ENCODE measurements at regions not wholly inside any gene's neighbourhood (a gene's known extent, or its start where the extent isn't known, plus 50 kb on each side); places are given as distances from the start of the nearest gene placed in this dataset.

DNA sequence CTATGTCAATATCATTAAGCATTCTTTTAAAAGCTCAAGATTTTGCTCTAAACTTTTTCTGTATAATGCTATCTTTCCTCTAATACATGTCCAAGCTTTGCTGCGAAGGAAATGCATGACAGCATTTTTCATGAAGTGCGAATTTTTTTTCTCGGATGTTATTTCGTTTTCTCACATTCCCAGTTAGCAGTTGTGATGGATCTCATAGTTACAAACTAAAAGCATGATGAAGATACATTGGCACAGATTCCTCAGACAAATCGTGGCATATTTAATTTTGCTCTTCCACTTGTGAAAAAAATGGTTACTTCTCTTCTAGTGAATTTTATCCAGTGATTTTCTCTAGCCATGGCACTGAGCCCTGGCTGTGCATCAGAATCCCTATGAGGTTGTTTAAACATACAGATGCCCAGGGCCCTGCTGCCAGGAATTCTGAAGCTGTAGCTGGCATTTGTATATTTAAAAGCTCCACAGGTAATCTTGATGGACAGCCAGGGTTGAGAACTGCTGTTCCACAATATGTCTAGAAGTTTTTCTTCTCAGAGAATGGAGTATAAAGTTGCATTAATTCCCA lies 299.8 kb upstream of the NEBL start:
- no peak for DNase-seq

DNA sequence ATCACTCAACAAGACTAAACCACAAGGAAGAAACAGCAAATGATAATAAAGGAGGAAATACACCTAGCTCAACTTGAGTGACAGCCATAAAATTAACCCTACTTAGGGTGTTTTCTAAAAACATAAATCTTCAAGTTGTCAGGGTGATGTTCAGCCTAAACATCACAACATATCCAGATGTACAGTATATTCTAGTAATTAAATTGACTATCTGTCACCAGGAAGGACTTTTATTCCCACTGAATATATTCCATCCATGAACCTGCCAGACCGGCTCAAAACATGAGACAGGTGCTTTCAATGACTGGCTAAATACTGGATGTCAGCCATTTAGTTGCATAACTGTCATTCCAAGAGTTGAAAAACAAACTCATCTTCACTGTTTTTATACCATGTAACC lies 298.1 kb upstream of the NEBL start:
- no peak for DNase-seq

DNA sequence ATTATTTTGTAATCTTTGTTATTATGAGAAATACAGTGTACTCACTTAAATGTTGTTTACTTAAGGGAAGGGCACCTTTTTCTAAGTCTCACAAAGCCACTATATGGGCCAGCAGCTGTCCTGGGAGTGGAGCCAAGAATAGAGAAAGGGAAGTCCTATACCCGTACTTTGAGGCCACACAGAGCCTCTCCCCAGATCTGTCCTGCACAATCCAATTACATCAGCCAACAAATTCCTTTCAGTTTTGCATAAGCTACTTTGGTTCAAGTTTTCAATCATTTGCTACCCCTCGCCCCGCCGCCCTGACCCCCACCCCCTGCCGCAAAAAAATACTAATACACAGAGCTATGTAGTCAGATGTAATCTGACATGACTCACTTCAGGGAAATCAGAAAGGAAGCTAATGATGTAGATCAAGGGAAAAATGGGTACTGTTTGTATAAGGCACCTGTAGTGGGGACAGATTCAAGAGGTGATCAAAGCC lies 297.4 kb upstream of the NEBL start:
- DNase-seq: no peak

DNA sequence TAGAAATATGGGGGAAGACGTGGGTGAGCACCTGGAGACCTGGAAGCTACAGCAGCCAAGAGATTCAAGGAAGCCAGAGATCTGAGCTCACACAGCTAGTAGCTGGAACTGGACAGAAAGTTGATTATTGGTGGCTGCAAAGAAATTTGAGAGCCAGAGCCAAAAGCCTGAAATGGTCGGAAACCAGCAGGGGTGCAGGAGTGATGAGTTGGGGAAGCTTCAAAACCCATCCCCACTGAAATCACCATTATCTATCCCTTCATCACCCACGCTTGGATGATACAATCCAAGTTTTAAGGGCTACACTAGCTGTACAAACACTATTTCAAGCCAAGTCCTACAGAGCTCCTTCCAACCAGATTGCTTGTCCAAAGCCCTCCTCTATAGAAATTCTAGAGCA lies 296.1 kb upstream of the NEBL start:
- DNase-seq: no peak

DNA sequence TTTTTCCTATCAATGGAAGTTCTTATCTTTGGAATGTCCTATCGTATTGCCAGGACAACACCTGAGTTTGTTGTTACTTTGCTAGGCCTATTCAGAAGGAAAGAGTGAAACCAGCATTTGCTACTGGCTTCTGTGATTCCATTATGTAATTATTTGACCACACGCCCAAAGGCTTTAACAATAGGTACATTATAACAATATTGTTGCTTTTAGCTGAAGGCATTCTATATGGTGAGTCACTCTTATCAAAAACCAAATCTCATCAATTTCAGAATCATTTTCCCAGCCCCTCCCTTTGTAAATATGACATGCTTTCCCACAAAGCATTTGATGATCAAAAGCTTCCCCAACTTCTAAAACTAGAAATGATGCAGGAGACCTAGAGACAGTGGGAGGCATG lies 294.4 kb upstream of the NEBL start:
- no peak for DNase-seq

DNA sequence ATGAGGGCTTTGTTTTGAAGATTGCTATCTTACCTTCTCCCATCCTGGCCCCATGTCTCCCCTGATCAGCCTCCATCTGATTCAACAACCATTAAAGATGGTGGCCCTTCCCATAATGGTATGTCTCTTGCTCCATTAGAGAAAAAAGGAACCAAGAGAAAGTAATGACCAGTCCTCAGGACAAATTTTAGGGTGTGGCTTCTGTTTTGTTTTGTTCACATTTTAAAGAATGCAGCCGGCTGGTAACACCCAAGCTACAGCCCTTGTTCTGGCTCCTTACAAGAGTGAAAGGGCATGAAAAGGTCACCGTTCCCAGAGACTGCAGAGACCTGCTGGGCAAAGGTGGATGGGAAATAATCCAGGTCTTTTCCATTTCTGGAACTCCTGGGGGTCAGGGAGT lies 287.9 kb upstream of the NEBL start:
- DNase-seq: no peak

DNA sequence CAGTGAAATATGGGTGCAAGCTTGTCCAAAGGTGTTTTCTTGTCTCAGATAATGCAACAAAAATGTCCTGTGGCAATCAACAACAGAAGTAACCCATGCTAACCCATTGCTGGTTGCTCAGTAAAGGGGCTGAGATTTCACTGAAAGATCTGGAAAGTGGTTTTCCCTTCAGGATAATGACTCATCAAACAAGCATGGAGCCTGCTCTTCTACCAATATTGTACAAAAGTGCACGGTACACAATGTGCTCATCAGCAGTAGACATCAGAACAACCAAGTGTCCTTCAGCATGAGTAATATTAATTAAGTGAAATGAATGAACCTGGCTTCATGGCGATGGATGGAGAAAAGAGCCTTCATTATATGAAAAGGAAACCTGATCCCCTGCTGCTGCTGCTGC lies 287.1 kb upstream of the NEBL start:
- DNase-seq: no peak

DNA sequence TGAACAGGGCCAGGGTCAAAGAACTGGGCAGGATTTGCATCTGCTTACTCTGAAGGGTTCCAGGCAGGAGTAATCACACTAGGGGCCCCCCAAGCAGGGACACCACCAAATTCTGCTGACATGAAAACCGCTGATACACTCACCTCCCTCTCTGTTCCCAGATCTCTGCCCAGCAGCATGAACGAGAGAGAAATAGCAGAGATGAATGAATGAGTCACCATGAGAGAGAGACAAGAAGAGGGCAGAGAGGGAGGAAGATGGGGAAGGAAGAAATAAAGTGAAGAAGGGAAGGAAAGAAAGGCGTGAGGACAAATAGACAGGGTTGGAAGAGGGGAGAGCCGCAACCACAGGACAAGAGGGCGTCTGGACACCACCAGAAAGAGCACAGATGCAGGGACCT lies 285.9 kb upstream of the NEBL start:
- no peak for DNase-seq

DNA sequence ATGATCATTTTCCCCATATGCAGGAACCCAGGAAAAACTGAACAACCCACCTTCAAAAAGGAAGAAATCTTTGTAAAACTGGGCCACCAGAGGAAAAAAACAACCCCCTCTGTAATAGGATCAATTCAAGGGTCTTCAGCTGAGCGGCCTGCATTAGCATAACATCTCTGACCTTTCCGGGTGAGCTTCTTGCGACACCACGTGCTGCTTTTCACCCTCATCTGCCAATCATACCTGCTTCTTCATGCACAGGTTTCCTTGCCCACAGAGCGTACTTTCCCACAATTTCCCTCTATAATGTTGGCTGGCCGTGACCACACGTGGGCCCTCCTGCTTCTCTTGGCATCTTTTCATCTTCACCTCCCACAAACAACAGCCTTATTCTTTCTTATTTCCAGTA lies 284.3 kb upstream of the NEBL start:
- DNase-seq: no peak

DNA sequence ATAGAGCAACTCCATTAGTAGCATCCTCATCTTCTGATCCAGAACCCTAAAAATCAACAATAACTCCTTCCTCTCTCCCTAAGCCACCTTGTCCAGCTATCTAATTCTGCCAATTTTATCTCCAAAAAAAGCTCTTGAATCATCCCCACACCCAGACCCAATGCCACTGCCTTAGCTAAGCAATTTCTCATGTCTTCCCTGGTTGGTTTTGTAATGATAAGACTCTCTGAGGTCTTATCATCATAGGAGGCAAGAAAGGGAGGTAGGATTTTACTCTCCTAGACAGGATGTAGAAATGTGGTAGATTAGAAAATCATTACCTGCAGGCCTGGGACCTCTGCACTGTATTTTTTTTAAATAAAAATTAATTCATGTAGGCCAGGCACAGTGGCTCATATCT lies 283.5 kb upstream of the NEBL start:
- DNase-seq: no peak

DNA sequence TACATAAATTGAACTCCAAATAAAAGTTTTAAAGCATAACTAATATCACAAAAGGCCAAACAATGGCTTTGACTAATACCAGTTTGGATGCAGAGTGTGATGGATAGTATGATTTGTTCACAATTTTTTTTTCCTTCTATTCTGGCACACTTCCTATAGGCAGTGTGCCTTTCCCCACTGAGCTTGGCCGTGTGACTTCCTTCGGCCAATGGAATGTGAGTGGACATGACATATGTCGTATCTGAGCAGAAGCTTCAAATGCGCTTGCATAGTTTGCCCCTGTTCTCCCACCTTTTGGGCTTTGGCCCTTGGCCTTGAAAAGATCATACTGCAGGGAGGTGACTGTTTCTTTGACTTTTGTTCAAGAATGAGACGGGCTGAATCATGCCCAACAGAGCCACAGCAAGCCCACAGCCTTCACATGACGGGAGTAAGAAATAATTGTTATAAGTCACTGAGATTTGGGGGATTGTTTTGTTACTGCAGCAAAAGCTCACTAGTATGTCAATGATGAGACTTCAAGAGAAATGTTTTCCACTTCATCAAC lies 279.9 kb upstream of the NEBL start:
- no peak for DNase-seq

DNA sequence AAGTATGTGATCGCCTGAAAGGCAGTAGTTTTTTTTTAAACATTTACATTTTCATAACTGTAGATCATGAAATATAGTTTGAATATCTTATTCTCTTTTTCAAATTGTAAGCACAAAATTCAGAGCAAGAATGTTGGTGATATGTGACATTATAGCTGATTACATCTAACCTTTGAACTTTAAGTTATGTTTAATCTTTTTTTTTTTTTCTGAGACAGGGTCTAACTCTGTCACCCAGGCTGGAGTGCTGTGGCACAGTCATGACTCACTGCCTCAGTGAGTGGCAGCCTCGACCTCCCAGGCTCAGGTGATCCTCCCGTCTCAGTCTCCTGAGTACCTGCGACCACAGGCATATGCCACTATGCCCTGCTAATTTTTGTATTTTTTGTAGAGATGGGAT lies 278.7 kb upstream of the NEBL start:
- DNase-seq: no peak

DNA sequence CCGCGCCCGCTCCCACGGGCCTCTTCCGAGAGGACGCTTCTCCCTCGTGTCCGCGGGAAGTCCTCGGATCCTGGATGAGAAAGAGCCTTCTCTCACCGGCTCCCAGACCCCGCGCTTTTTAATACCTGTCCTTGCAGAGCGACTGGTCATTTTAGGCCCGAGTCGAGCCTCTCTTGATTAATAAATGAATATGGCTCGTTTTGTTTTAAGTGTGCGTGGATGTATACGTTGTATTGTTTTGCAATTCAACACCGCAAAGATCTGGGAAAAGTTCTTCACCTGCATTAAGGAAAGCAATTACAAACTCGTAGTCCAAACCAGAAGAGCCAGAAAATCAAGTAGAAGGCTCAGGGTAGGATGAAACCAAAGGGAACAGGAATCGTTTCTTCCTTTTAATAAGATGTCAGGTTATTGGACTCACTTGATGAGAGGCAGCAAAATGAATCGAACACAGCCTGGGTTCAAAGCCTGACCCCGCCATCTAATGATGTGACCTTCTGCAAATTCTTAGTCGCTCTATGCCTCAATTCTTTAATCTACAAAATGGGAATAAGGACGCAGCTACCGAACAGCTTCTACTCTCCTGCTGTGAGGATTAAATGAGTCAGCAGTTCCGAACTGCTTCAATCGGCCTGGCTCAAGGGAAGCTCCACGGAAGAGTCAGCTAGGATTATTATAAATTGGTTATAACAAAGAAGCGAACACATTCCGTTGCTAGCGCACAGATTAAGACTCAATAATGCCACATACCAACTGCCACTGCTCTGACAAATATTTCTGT lies 277.8 kb upstream of the NEBL start:
- peak; percentile 10 for DNase-seq

DNA sequence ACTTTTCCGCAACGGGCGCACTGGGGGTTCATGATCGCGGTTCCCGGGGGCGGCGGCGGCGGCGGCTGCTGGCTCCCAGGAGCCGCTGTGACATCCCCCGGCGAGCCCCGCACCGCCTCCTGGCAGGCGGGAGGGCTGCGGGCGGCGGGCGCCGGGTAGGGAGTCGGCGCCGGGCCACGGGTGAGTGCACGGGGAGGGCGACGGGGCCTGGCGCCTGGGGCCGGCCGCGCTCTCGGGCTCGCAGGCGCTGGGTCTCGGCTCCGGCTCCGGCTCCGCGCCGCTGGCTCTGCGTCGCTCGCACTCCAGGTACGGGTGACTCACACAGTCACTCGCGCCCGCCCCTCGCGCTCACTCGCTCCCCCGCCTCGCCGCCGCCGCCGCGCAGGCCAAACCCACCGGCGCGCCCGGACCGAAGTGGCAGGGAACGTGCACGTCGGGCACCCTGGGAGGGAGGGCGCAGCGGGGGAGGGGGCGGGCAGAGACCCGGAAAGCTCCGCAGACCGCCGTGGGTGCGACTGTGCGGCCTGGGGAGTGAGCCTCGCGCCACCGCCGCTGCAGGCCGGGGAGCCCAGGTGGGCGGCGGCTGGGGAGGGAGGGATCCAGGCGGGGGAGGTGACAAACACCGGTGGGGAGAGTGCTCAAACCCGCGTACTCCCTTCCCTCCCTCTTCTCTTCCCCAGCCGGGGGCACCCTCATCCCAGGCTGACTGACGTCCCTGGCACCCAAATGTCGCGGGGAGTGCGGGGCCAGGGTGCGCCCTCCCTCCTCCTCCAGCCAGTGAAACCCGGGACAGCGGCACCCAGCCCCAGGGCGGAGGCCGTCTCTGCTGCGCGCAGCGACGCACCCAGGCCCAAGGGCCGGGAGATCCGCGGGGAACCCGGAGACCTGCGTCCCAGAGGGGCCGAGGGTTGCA lies 276.9 kb upstream of the NEBL start:
- peak; percentile 10 for DNase-seq

DNA sequence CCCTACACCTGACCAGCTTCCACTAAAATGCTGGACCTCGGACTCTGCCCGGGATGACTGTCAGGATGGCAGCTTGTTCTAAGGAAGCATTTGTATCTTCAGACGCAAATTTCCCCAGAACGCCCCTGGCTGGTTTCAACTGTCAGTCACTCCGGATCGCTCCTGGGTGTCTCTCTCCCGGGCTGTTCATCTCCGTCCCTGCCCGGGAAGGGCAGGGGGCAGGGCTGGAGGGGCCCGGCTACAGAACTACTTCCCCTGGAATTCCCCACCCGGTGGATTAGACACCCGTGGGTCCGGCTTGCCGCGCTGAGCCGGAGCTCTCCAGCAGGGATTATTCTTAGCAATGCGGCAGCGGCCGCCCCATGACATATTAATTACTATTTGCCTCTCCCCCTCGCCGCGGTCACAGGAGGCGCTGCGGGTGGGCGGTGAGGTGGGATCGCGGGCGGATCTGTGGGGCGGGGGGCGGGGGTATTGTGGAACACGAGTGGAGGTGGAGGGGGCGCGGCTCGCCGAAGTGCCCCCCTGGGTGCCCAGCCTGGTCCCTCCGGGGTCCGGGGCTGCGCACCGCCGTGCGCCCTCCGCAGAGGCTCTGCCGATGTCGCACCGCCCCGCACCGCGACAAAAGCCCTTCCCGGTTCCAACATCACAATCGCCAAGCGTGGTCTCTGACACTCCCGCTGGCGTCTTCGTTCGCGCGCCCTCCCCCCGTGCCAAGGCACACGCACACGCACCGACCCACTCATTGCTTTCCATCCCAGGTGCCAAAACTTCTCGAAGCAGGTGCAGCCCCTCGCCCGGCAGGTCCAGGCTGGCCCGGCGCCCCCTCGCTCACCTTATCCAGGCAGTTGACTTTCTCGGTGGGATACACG lies 276.1 kb upstream of the NEBL start:
- no peak for DNase-seq

DNA sequence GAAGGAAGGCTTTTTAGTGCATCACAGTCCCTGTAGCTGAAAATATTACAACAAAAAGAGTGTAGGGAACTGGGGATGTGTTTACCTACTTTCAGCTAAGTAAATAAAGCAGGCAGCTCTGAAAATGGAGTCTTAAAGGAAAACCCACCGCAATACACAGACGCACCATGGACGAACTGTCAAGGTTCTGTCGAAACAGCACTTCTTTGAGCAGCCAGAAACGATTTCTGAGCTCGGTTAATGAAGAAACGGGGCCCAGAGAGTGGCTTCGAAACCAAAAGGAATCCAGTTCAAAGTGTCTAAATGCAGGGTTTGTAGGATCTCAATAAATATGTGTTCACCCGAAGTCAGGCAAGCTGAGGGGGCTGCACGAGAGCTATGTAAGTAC lies 275.4 kb upstream of the NEBL start:
- DNase-seq: no peak

DNA sequence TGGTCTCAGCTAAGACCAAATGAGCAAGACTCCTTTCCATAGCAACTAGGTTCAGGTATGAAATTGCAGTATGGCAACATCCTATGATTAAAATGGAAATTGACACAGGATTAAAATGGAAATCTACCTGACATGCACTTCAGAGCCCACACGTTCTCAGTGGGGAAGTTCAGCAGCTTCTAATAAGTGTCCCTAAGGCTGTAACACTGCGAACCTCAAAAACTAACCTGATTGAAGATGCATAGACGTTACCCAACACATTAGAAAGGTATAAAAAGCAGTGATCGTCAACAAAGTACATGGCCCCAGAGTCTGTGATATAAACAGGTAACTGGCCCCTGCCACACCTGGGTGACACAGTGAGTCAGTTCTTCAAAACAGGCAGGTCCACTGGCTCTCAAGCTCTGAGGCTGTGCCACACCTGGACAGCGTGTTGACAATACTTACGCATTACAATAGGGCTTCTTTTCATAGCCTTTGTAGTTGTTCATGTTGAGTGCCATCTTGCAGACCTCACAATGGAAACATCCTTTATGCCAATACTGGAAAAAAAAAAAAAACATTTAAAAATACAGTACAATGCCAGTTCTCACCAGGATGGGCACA lies 274.9 kb upstream of the NEBL start:
- DNase-seq: peak; percentile 21

DNA sequence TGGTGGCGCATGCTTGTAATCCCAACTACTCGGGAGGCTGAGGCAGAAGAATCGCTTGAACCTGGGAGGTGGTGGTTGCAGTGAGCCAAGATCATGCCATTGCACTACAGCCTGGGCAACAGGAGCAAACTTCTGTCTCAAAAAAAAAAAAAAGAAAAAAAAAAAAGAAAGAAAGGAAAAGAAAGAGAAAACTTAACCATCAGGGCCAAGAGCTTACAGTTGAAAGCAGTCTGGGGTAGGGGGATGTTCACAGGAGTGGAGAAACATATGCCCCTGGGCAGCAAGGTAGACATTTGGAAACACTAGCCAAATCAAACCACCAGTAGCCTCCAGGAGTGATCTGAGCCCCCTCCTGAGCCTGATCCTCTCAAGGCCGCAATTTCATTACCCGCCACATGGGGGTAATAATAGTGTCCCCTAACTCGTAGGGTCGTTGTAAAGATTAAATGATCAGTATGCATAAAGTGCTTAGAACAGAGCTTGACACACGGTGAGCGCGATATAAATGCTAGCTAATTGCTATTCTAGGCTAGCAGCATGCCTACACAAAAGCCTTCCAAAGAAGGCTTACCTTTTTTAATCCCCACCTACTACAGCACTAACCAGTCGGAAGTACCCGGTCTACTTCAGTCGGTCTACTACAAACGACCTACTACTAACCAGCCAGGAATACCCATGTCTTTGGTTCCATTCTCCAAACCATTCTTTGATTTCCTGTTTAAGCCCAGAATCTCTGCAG lies 274.3 kb upstream of the NEBL start:
- DNase-seq: no peak

DNA sequence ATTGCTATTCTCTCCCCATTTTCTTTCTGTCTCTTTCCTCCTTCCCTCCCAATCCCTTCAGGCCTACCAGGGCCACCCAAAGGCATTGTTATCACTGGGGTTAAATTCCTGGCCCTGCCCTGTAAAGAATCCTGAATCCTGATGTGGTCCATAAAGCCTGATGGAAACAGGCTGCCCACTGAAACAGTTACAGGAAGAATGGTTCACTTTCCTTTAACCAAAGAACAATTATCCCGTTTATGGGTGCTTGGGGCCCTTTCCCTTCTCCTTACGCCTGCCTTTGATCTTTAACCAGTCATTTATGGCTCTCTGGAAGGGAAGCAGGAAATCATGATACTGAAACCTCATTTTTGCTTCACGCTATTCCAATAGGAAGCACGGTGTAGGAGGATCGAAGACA lies 273.1 kb upstream of the NEBL start:
- no peak for DNase-seq

DNA sequence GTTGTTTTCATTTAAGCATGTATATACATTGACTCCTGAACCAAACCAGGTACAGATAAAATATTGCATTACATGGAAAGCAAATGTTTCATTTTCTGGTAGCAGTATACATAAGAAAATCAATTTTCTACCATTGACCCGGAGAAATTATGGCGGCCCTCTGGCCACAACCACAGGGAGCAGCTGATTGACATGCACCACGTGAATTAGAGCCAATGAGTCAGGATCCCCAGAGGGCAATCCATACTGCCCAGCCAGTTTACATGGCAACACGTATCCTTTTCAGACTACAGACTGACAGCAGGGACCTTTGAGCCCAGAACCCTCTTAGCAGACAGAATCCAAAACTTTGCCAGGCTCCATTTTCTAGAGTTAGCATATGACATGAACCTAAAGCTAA lies 272.2 kb upstream of the NEBL start:
- DNase-seq: no peak

DNA sequence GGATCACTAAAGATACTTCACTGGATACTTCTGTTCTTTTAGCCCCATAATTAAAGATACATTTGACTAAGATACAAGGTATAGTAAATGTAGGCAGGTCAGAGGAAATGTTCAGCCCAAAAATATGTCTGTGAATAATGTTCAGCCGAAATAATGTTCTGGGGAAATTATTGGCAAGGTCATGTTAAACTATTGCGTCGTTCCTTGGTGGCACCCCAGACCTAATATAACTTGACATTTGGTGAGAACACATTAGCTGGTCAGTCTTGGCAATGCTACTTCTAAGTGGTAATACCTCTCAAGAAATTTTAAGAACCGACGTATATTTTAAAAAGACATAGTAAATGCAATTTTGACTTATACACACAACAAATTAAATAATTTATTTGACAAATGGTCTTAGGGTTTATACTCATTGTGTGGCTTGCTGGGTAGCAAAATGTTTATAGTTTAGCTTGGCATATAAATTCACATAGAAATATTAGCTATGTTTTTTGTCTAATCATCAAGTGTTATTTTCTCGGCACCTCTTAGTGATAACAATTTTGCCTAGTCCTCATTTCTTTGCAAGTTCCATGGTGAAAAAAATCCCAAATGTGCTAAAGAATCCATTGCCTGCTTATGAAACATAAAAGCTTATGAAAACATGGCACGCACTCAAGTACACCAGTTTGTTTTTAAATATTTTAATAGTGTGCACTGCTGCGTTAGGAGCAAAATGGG lies 270.3 kb upstream of the NEBL start:
- no peak for DNase-seq

Measured in NCI-H1417 treated with DMSO at 0.1 percent for 48 hours (cell line).